ENCODE measurements at regions not wholly inside any gene's neighbourhood (a gene's known extent, or its start where the extent isn't known, plus 50 kb on each side); places are given as distances from the start of the nearest gene placed in this dataset.
"Not testable (repeated sequence)": the region's sequence is repeated elsewhere in the genome, so short reads cannot be mapped to it uniquely, and the experiment has no call there.

GRCh38 chr14:59130462-59130861, 58.0 kb upstream of the DAAM1 start:
- ChIA-PET POLR2A (no interaction called here), CTCF (interaction anchor here (1.0 to 3.7 kb wide), 2 partner anchors 37 to 314 kb away, joined by 3 to 45 read pairs; no protein-coding TSS in a partner anchor)
- no peak for DNase-seq (ENCODE audit: extremely low spot score)
- no peak for TF ChIP-seq CTCF (IDR thresholded peaks at IDR 0.05; ENCODE audit: control extremely low read depth, extremely low read depth, low read depth, missing control alignments)

- POLR2A ChIA-PET = no interaction called here
- no peak for DNase-seq (ENCODE audit: extremely low spot score)
- CTCF ChIA-PET = interaction anchor here (1.6 to 2.4 kb wide), 2 partner anchors 312 to 632 kb away, joined by 3 to 13 read pairs; no protein-coding TSS in a partner anchor
- no peak for TF ChIP-seq CTCF (IDR thresholded peaks at IDR 0.05; ENCODE audit: control extremely low read depth, extremely low read depth, low read depth, missing control alignments)
These were observed 56.3 kb upstream of the DAAM1 start for GRCh38 chr14:59131938-59132795.

- ChIA-PET CTCF (interaction anchor here (1.2 to 2.4 kb wide), 4 partner anchors 311 to 632 kb away, joined by 3 to 13 read pairs (median 4); partner anchors contain the start of gene CCDC175), POLR2A (no interaction called here)
- TF ChIP-seq CTCF (IDR thresholded peaks at IDR 0.05; ENCODE audit: control extremely low read depth, extremely low read depth, low read depth, missing control alignments) = no peak
- DNase-seq (ENCODE audit: extremely low spot score) = no peak
These were observed 55.5 kb upstream of the DAAM1 start for GRCh38 chr14:59132796-59133494.

GRCh38 chr14:59133709-59134108, 54.8 kb upstream of the DAAM1 start:
- TF ChIP-seq CTCF (IDR thresholded peaks at IDR 0.05; ENCODE audit: control extremely low read depth, extremely low read depth, low read depth, missing control alignments) = no peak
- DNase-seq (ENCODE audit: extremely low spot score) = no peak
- ChIA-PET CTCF (interaction anchor here (1.2 to 2.4 kb wide), 4 partner anchors 310 to 633 kb away, joined by 3 to 13 read pairs (median 4); partner anchors contain the start of gene CCDC175), POLR2A (no interaction called here)

GRCh38 chr14:59134307-59134706, 54.2 kb upstream of the DAAM1 start:
- TF ChIP-seq CTCF (IDR thresholded peaks at IDR 0.05; ENCODE audit: control extremely low read depth, extremely low read depth, low read depth, missing control alignments) = no peak
- no peak for DNase-seq (ENCODE audit: extremely low spot score)
- POLR2A ChIA-PET = no interaction called here
- CTCF ChIA-PET = interaction anchor here (1.2 to 2.6 kb wide), 4 partner anchors 9 to 442 kb away, joined by 3 to 13 read pairs (median 9); partner anchors contain the start of gene CCDC175

- TF ChIP-seq CTCF (IDR thresholded peaks at IDR 0.05; ENCODE audit: control extremely low read depth, extremely low read depth, low read depth, missing control alignments) = no peak
- POLR2A ChIA-PET = no interaction called here
- CTCF ChIA-PET = interaction anchor here (1.5 kb wide), 1 partner anchor 307 kb away, joined by 4 read pairs; no protein-coding TSS in a partner anchor
- DNase-seq (ENCODE audit: extremely low spot score) = no peak
These were observed 51.2 kb upstream of the DAAM1 start for GRCh38 chr14:59137256-59137655.

- POLR2A ChIA-PET; DNase-seq (ENCODE audit: extremely low spot score): not testable (repeated sequence)
- CTCF ChIA-PET = interaction anchor here (1.1 to 1.5 kb wide), 3 partner anchors 13 to 305 kb away, joined by 3 to 4 read pairs (median 3); no protein-coding TSS in a partner anchor
These were observed 49.9 kb upstream of the DAAM1 start for GRCh38 chr14:59138576-59138975.
